Karpas-422 (cell line): ENCODE measurements at regions not wholly inside any gene's neighbourhood (a gene's known extent, or its start where the extent isn't known, plus 50 kb on each side); places are given as distances from the start of the nearest gene placed in this dataset.

Experiments
- DNase-seq: peaks from one replicate; pipeline ENCODE4 v3.0.0-alpha.2; 2015
- H2AFZ ChIP-seq: fragments of 200-600 bp; sonication (generic); 2 replicates; pipeline ENCODE4 v1.6.1; 2014; ENCODE audit warnings: antibody characterized with exemption, low read length, mixed read lengths
- H3K27ac ChIP-seq: fragments of 200-600 bp; sonication (generic); 2 replicates; pipeline ENCODE4 v1.5.1; 2014; ENCODE audit warnings: mild to moderate bottlenecking, low read length, moderate library complexity
- H3K27me3 ChIP-seq: fragments of 200-600 bp; sonication (generic); 2 replicates; pipeline ENCODE4 v1.6.1; 2014; ENCODE audit warnings: low read length, mixed read lengths
- H3K36me3 ChIP-seq: fragments of 200-600 bp; sonication (generic); 2 replicates; pipeline ENCODE4 v1.6.1; 2014; ENCODE audit warnings: low read length, mixed read lengths; ENCODE audit not compliant: insufficient read depth
- H3K4me1 ChIP-seq: fragments of 200-600 bp; sonication (generic); 2 replicates; pipeline ENCODE4 v1.6.1; 2014; ENCODE audit warnings: mild to moderate bottlenecking, low read length, mixed read lengths
- H3K4me2 ChIP-seq: fragments of 200-600 bp; sonication (generic); 2 replicates; pipeline ENCODE4 v1.6.1; 2014; ENCODE audit warnings: low read length, low read depth, mild to moderate bottlenecking; ENCODE audit not compliant: poor library complexity, severe bottlenecking
- H3K4me3 ChIP-seq: fragments of 200-600 bp; sonication (generic); 2 replicates; pipeline ENCODE4 v1.5.1; 2014; ENCODE audit warnings: mild to moderate bottlenecking, antibody characterized with exemption, low read length, mixed read lengths
- H3K79me2 ChIP-seq: fragments of 200-600 bp; sonication (generic); 2 replicates; pipeline ENCODE4 v1.6.1; 2014; ENCODE audit warnings: mild to moderate bottlenecking, low read length, mixed read lengths
- H3K9ac ChIP-seq: fragments of 200-600 bp; sonication (generic); 2 replicates; pipeline ENCODE4 v1.6.0; 2014; ENCODE audit warnings: low read length
- H3K9me2 ChIP-seq: fragments of 200-600 bp; sonication (generic), shearing (Covaris generic); replicated peaks from 2 replicates; pipeline ENCODE4 v1.6.0; 2014; ENCODE audit warnings: mild to moderate bottlenecking, low read length, moderate library complexity; ENCODE audit not compliant: insufficient read depth
- H3K9me3 ChIP-seq: fragments of 300-700, 200-600 bp; sonication (generic); 2 replicates; pipeline ENCODE4 v1.6.1; 2014; ENCODE audit warnings: low read length, mixed read lengths
- H4K20me1 ChIP-seq: fragments of 200-600 bp; sonication (generic); 2 replicates; pipeline ENCODE4 v1.6.1; 2014; ENCODE audit warnings: mild to moderate bottlenecking, antibody characterized with exemption, low read length, low read depth; ENCODE audit not compliant: insufficient read depth

GRCh38 chr12:91914701-91915100 lies 230.9 kb downstream of the BTG1 start:
- Histone ChIP-seq H2AFZ (no peak overlapping the region), H4K20me1 (no peaks in the 10 kb centered on the region), H3K27ac (no peak overlapping the region), H3K4me3 (no peak overlapping the region), H3K4me2 (no peak overlapping the region), H3K36me3 (no peaks in the 10 kb centered on the region), H3K79me2 (no peaks in the 10 kb centered on the region), H3K9me3 (no peaks in the 10 kb centered on the region), H3K27me3 (no peaks in the 10 kb centered on the region), H3K9me2 (no peaks in the 10 kb centered on the region), H3K9ac (no peak overlapping the region), H3K4me1 (no peaks in the 10 kb centered on the region)
- DNase-seq = no peak

- Histone ChIP-seq H3K9ac (no peak overlapping the region), H3K36me3 (no peaks in the 10 kb centered on the region), H4K20me1 (no peaks in the 10 kb centered on the region), H3K27me3 (no peaks in the 10 kb centered on the region), H3K4me1 (no peaks in the 10 kb centered on the region), H2AFZ (no peak overlapping the region), H3K9me2 (no peaks in the 10 kb centered on the region), H3K4me2 (no peak overlapping the region), H3K79me2 (no peaks in the 10 kb centered on the region), H3K4me3 (no peak overlapping the region), H3K9me3 (no peaks in the 10 kb centered on the region), H3K27ac (no peak overlapping the region)
- no peak for DNase-seq
Observed at GRCh38 chr12:91913651-91914050, 232.0 kb downstream of the BTG1 start.

GRCh38 chr12:91913124-91913523 lies 232.5 kb downstream of the BTG1 start:
- Histone ChIP-seq H3K9me3 (no peaks in the 10 kb centered on the region), H3K27ac (no peak overlapping the region), H3K4me2 (no peak overlapping the region), H2AFZ (no peak overlapping the region), H3K9me2 (no peaks in the 10 kb centered on the region), H3K36me3 (no peaks in the 10 kb centered on the region), H3K4me1 (no peaks in the 10 kb centered on the region), H3K4me3 (no peak overlapping the region), H3K79me2 (no peaks in the 10 kb centered on the region), H3K9ac (no peak overlapping the region), H4K20me1 (no peaks in the 10 kb centered on the region), H3K27me3 (no peaks in the 10 kb centered on the region)
- DNase-seq = no peak

DNA sequence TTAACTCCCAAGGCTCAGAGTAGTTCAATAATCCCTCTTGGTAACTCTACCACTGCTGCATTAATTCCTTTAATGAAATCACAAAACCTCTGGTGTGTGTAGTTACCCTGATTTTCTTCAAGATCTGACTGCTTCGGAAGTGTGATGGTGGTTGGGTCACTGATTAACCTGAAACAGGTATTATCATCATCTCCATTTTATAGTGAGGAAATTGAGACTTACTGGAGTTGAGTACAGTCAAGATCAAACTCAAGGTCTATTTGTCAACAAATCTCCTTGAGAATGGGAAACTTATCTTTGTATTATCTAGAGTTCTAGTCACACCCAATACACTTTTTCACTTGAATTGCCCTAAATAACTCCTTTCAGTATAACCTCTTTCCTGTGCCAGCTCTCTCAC lies 233.5 kb downstream of the BTG1 start:
- no peaks in the 10 kb centered on the region for H3K27me3 ChIP-seq
- no peaks in the 10 kb centered on the region for H3K79me2 ChIP-seq
- H3K9me3 ChIP-seq = no peaks in the 10 kb centered on the region
- no peak overlapping the region for H3K4me3 ChIP-seq
- H3K9me2 ChIP-seq = no peaks in the 10 kb centered on the region
- H3K4me2 ChIP-seq = no peak overlapping the region
- no peak overlapping the region for H3K9ac ChIP-seq
- no peaks in the 10 kb centered on the region for H3K4me1 ChIP-seq
- H3K27ac ChIP-seq = no peak overlapping the region
- H3K36me3 ChIP-seq = no peaks in the 10 kb centered on the region
- H4K20me1 ChIP-seq = no peaks in the 10 kb centered on the region
- no peak overlapping the region for H2AFZ ChIP-seq
- DNase-seq = no peak

DNA sequence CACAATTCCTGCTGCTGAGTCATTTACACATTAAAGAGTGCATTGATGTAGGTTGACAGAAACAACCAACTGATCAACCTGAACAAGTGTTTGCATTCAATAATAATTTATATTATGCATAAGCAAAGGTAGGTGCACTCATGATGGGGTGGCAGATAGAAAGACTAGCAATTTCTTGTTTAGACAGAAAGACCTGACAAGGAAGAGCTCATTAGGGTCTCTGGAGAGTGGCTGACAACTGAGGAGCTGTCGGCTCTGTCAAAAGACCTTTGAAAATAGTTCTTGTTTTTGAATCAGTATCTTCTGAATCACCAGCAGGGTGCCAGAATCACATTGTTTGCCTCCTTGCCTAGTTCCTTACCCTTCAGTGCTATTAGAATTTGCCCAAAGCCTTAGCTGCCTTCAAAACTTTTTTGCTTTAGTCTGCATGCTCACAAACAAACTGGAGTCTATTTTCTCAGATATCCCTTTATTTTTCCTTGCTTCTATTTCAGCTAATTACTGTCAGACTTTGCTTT lies 234.7 kb downstream of the BTG1 start:
- H3K9me2 ChIP-seq = no peaks in the 10 kb centered on the region
- no peak for DNase-seq
- H3K79me2 ChIP-seq = no peaks in the 10 kb centered on the region
- H3K9ac ChIP-seq = no peak overlapping the region
- no peaks in the 10 kb centered on the region for H3K9me3 ChIP-seq
- H3K27ac ChIP-seq = no peak overlapping the region
- no peak overlapping the region for H3K4me3 ChIP-seq
- no peaks in the 10 kb centered on the region for H3K36me3 ChIP-seq
- H3K4me1 ChIP-seq = no peaks in the 10 kb centered on the region
- no peak overlapping the region for H3K4me2 ChIP-seq
- no peaks in the 10 kb centered on the region for H4K20me1 ChIP-seq
- no peak overlapping the region for H2AFZ ChIP-seq
- no peaks in the 10 kb centered on the region for H3K27me3 ChIP-seq

DNA sequence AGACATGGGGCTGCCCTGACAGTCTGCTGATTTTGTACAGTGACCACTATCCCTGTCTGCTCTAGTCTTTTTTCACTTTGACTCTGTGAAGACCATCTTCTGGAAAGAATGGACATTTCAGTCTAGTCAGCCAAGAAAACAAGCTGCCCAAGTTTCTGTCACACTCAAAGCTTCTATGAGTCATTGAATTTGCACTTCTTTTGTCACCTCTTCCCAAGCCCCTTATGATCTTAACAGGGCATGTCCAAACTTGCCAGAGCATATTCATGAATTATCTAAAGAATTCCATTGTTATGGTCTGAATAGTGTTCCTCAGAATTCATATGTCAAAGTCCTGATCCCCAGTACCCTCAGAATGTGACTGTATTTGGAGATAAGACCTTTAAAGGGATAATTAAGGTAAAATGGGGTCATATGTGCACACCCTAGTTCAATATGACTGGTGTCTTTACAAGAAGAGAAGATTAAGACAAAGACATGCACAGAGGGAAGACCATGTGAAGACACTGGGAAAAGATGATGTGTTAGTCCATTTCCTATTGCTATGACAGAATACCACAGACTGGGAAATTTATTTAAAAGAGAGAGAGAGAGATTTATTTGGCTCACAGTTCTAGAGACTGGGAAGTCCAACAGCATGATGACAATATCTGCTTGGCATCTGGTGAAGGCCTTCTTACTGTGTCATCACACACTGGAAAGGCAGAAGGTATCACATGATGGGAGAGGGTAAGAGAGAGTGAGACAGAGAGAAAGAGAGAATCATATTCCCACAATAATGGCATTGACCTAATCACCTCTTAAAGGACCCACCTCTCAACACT lies 242.6 kb downstream of the BTG1 start:
- no peak overlapping the region for H3K27ac ChIP-seq
- no peaks in the 10 kb centered on the region for H3K79me2 ChIP-seq
- no peaks in the 10 kb centered on the region; the same call in 1 of the 2 replicates for H3K9me2 ChIP-seq
- no peak for DNase-seq
- no peaks in the 10 kb centered on the region for H3K27me3 ChIP-seq
- no peak overlapping the region for H3K9ac ChIP-seq
- H3K36me3 ChIP-seq = no peaks in the 10 kb centered on the region
- H3K9me3 ChIP-seq = no peaks in the 10 kb centered on the region
- H3K4me1 ChIP-seq = no peaks in the 10 kb centered on the region
- H3K4me2 ChIP-seq = no peak overlapping the region
- no peak overlapping the region for H3K4me3 ChIP-seq
- H2AFZ ChIP-seq = no peak overlapping the region
- no peaks in the 10 kb centered on the region for H4K20me1 ChIP-seq

DNA sequence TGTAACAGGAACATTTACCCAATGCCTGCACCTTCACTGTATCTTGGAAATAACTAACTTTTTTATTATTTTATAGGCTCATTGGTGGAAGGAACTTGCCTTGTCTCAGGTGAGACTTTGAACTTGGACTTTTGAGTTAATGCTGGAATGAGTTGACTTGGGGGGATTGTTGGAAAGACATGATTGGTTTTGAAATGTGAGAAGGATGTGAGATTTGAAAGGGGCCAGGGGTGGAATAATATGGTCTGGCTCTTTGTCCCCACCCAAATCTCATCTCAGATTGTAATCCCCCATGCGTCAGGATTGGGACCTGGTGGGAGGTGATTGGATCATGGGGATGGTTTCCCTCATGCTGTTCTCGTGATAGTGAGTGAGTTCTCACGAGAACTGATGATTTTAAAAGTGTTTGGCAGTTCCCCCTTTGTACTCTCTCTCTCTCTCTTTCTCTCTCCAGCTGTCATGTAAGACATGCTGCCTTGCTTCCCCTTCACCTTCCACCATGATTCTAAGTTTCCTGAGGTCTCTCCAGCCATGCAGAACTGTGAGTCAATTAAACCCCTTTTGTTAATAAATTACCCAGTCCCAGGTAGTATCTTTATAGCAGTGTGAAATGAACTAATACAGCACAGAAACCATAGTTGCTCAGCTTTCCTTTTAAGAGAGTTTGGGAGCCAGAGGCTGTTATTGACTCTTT lies 244.1 kb downstream of the BTG1 start:
- H3K27ac ChIP-seq = no peak overlapping the region
- DNase-seq = no peak
- no peaks in the 10 kb centered on the region for H3K4me1 ChIP-seq
- H3K9me3 ChIP-seq = no peaks in the 10 kb centered on the region
- H3K4me2 ChIP-seq = no peak overlapping the region
- H3K36me3 ChIP-seq = no peaks in the 10 kb centered on the region
- no peaks in the 10 kb centered on the region for H3K27me3 ChIP-seq
- H3K9ac ChIP-seq = no peak overlapping the region
- H3K9me2 ChIP-seq = no peaks in the 10 kb centered on the region; the same call in 1 of the 2 replicates
- H4K20me1 ChIP-seq = no peaks in the 10 kb centered on the region
- H3K79me2 ChIP-seq = no peaks in the 10 kb centered on the region
- H3K4me3 ChIP-seq = no peak overlapping the region
- no peak overlapping the region for H2AFZ ChIP-seq

GRCh38 chr12:91900971-91901370 lies 244.7 kb downstream of the BTG1 start:
- Histone ChIP-seq H3K4me2 (no peak overlapping the region), H3K27ac (no peak overlapping the region), H3K9ac (no peak overlapping the region), H4K20me1 (no peaks in the 10 kb centered on the region), H3K9me2 (no peaks in the 10 kb centered on the region; the same call in 1 of the 2 replicates), H3K9me3 (no peaks in the 10 kb centered on the region), H3K4me3 (no peak overlapping the region), H3K27me3 (no peaks in the 10 kb centered on the region), H3K36me3 (no peaks in the 10 kb centered on the region), H2AFZ (no peak overlapping the region), H3K4me1 (no peaks in the 10 kb centered on the region), H3K79me2 (no peaks in the 10 kb centered on the region)
- DNase-seq = no peak
